ENCODE measurements at regions not wholly inside any gene's neighbourhood (a gene's known extent, or its start where the extent isn't known, plus 50 kb on each side); places are given as distances from the start of the nearest gene placed in this dataset.

DNA sequence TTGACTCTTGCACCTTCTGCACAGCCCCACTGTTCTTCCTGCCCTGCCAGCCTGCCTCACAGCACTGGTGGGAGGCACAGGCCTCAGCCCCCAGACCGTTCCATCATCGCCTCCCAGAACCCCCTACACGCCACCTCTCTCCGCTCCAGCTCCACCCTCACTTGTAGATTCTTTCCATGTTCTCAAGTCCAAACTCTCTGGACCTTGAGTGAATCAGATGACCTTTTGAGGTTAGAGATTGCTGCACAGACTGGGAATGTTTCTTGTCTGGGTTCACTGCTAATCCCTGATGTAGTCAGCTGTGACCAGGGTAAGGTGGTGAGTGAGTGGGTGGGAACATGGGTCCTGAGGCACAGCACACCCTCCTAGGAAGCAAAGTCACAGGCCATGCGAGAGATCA, 272.4 kb downstream of the IRF8 start (continued):
- TF ChIP-seq ZBED1 (IDR thresholded peaks at IDR 0.05; ENCODE audit: borderline replicate concordance), result no peak
- TF ChIP-seq KDM1A (IDR thresholded peaks at IDR 0.05; ENCODE audit: borderline replicate concordance), result no peak
- TF ChIP-seq SUPT20H (IDR thresholded peaks at IDR 0.05; ENCODE audit: borderline replicate concordance, control insufficient read depth, low read depth, low read length), result no peak
- TF ChIP-seq ZNF207 (IDR thresholded peaks at IDR 0.05; ENCODE audit: borderline replicate concordance), result no peak
- TF ChIP-seq ZNF274 (IDR thresholded peaks at IDR 0.05; ENCODE audit: insufficient read depth, insufficient read length), result no peak
- no peak for TF ChIP-seq NR2C2 (IDR thresholded peaks at IDR 0.05; ENCODE audit: borderline replicate concordance, control insufficient read depth, insufficient read length, low read depth)
- TF ChIP-seq SMARCA5 (IDR thresholded peaks at IDR 0.05), result no peak

DNA sequence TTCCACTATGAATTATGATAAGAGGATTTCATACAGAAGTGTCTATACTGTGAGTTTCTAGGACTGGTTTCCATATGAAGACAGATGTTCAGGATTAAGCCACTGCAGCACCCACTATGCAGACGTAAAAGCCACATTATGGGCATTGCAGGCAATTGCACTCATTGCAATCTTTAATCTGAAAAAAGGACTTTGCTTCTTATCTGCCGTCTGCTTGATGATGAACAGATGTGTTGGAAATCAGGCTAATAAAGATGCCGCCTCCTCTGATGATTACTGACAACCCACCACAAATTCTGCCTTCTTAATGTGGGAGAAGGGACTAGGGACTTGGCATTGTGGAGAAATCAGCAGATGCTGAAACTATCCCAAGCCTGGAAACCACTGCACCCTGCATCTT, 276.9 kb downstream of the IRF8 start:
- no peak overlapping the region for H3K4me2 ChIP-seq (ENCODE audit: control insufficient read depth, insufficient read depth)
- ATAC-seq (no peak), DNase-seq (ENCODE audit: low read depth, low spot score) (no peak), FAIRE-seq (no peak)
- no peaks in the 10 kb centered on the region for H3K36me3 ChIP-seq (ENCODE audit: control insufficient read depth in 2 of 2, insufficient read depth in 2 of 2, low read length in 1 of 2)
- in situ Hi-C loops (cut with MboI), result no loop called here
- ChIA-PET SMC1A (ENCODE audit: uncharacterized antibody, unreplicated experiment) (no interaction called here), POLR2A (no interaction called here), CTCF (no interaction called here), RAD21 (ENCODE audit: unreplicated experiment) (no interaction called here)
- no peaks in the 10 kb centered on the region for H4K20me1 ChIP-seq (ENCODE audit: control insufficient read depth, insufficient read depth)
- peaks cover 0 to 3% of the 10 kb centered on the region in 2 experiments; a peak in 2 of 4 replicates for H3K27me3 ChIP-seq (replicated peaks in 1 of 2; ENCODE audit: control insufficient read depth in 2 of 2, insufficient read depth in 2 of 2, low read length in 1 of 2)
- H3K4me1 ChIP-seq (ENCODE audit: control insufficient read depth, insufficient read depth, low read length), result no peaks in the 10 kb centered on the region
- H2AFZ ChIP-seq (ENCODE audit: control insufficient read depth, low read depth, low read length), result no peak overlapping the region
- H3K27ac ChIP-seq (ENCODE audit: control insufficient read depth, insufficient read depth), result no peak overlapping the region
- no peak overlapping the region for H3K4me3 ChIP-seq
- intact Hi-C loops (cut with micrococcal nuclease; ENCODE audit: unreplicated experiment), result no loop called here
- H3K9ac ChIP-seq (ENCODE audit: control insufficient read depth, insufficient read depth, low read length), result no peak overlapping the region
- no TSS peak for BruUV-seq (replicated peaks)
- WGBS (ENCODE audit: insufficient coverage, insufficient replicate concordance, low lambda C conversion rate, missing lambda C conversion rate), result 78% methylated on average over 3 of the region's 3 CpGs
- no peaks in the 10 kb centered on the region for H3K9me3 ChIP-seq (replicated peaks; ENCODE audit: control insufficient read depth, insufficient read depth, low read length)
- TF ChIP-seq KAT2A (conservative IDR thresholded peaks at IDR 0.05; ENCODE audit: control insufficient read depth, low read depth, low read length), result no peak
- no peaks in the 10 kb centered on the region for H3K79me2 ChIP-seq (ENCODE audit: control insufficient read depth, insufficient read depth, low read length)

DNA sequence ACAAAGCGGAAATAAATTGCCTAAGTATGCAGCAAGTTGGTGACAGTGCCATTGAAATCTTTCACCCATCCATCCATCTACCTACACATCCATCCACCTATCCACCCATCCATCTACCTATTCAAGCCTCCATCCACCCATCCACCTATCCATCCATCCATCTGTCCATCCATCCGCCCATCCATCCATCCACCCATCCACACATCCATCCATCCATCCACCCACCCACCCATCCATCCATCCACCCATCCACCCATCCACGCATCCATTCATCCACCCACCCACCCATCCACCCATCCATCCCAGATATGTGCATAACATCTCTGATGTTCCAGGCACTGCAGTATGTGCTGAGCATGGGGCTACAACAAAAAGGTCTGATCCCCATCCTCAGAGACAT, 277.5 kb downstream of the IRF8 start:
- ChIA-PET RAD21 (ENCODE audit: unreplicated experiment) (no interaction called here), CTCF (no interaction called here), SMC1A (ENCODE audit: uncharacterized antibody, unreplicated experiment) (no interaction called here), POLR2A (no interaction called here)
- no peak for ATAC-seq
- H3K36me3 ChIP-seq (ENCODE audit: control insufficient read depth in 2 of 2, insufficient read depth in 2 of 2, low read length in 1 of 2), result no peaks in the 10 kb centered on the region
- no peak overlapping the region for H3K9ac ChIP-seq (ENCODE audit: control insufficient read depth, insufficient read depth, low read length)
- no peak for FAIRE-seq
- H4K20me1 ChIP-seq (ENCODE audit: control insufficient read depth, insufficient read depth), result no peaks in the 10 kb centered on the region
- no peak overlapping the region for H3K27ac ChIP-seq (ENCODE audit: control insufficient read depth, insufficient read depth)
- in situ Hi-C loops (cut with MboI), result no loop called here
- no peaks in the 10 kb centered on the region for H3K4me1 ChIP-seq (ENCODE audit: control insufficient read depth, insufficient read depth, low read length)
- BruUV-seq (replicated peaks), result no TSS peak
- H2AFZ ChIP-seq (ENCODE audit: control insufficient read depth, low read depth, low read length), result no peak overlapping the region
- WGBS (ENCODE audit: insufficient coverage, insufficient replicate concordance, low lambda C conversion rate, missing lambda C conversion rate), result 18% methylated on average over 2 of the region's 3 CpGs
- H3K4me3 ChIP-seq, result no peak overlapping the region
- no peaks in the 10 kb centered on the region; the same call in 2 of the 3 replicates for H3K9me3 ChIP-seq (replicated peaks; ENCODE audit: control insufficient read depth, insufficient read depth, low read length)
- no peak overlapping the region for H3K4me2 ChIP-seq (ENCODE audit: control insufficient read depth, insufficient read depth)
- DNase-seq (ENCODE audit: low read depth, low spot score), result no peak
- TF ChIP-seq EP300 (IDR thresholded peaks at IDR 0.05; ENCODE audit: borderline replicate concordance in 1 of 2, control insufficient read depth in 1 of 2, low read depth in 2 of 2, low read length in 2 of 2) (no peak), MEF2B (IDR thresholded peaks at IDR 0.05; ENCODE audit: partially characterized antibody, poor library complexity, severe bottlenecking) (no peak), MYC (IDR thresholded peaks at IDR 0.05; ENCODE audit: insufficient read depth, insufficient read length, insufficient replicate concordance, low read length, severe bottlenecking) (no peak)
- no peaks in the 10 kb centered on the region for H3K79me2 ChIP-seq (ENCODE audit: control insufficient read depth, insufficient read depth, low read length)
- intact Hi-C loops (cut with micrococcal nuclease; ENCODE audit: unreplicated experiment), result no loop called here
- peaks cover 0 to 3% of the 10 kb centered on the region in 2 experiments; a peak in 2 of 4 replicates for H3K27me3 ChIP-seq (replicated peaks in 1 of 2; ENCODE audit: control insufficient read depth in 2 of 2, insufficient read depth in 2 of 2, low read length in 1 of 2)

All from GM12878 (cell line).